Vagina (tissue), 2 donors: ENCODE measurements at regions not wholly inside any gene's neighbourhood (a gene's known extent, or its start where the extent isn't known, plus 50 kb on each side); places are given as distances from the start of the nearest gene placed in this dataset.

ENCODE experiments used
- CTCF ChIP-seq, 3 experiments: fragments of 450-650 bp in 2 of 3; fragments of 200-600 bp in 1 of 3; sonication (generic) in 1 of 3; IDR thresholded peaks; one replicate each; pipeline ENCODE4 v1.5.1; 2017 to 2019; ENCODE audit warnings: antibody characterized with exemption in 3 of 3, mild to moderate bottlenecking in 2 of 3, moderate library complexity in 2 of 3
- POLR2AphosphoS5 ChIP-seq, 2 donors: sonication (generic); formaldehyde crosslinking; IDR thresholded peaks; one replicate each; pipeline ENCODE4 v1.9.0; 2017; ENCODE audit warnings: antibody characterized with exemption in 2 of 2, mild to moderate bottlenecking in 2 of 2, low read depth in 1 of 2; ENCODE audit not compliant: insufficient read depth in 1 of 2

GRCh38 chr13:74000876-74001275 is 133.3 kb downstream of the KLF12 start:
- TF ChIP-seq CTCF (IDR thresholded peaks at IDR 0.05) (no peak), POLR2AphosphoS5 (IDR thresholded peaks at IDR 0.05; ENCODE audit: insufficient read depth in 1 of 2, low read depth in 1 of 2) (no peak)
